ENCODE measurements at regions not wholly inside any gene's neighbourhood (a gene's known extent, or its start where the extent isn't known, plus 50 kb on each side); places are given as distances from the start of the nearest gene placed in this dataset.
"Not testable (repeated sequence)": the region's sequence is repeated elsewhere in the genome, so short reads cannot be mapped to it uniquely, and the experiment has no call there.

GRCh38 chr18:27355308-27355707 lies 170.2 kb upstream of the CHST9 start:
- H3K27me3 Mint-ChIP-seq = no peaks in the 10 kb centered on the region
- ATAC-seq (replicated peaks) = no peak
- H3K4me3 Mint-ChIP-seq = no peak overlapping the region
- H3K4me1 Mint-ChIP-seq = no peaks in the 10 kb centered on the region
- no peak for DNase-seq
- peaks cover 2 to 4% of the 10 kb centered on the region in 2 donors for H3K9me3 Mint-ChIP-seq
- H3K27ac Mint-ChIP-seq = no peak overlapping the region
- no peaks in the 10 kb centered on the region for H3K36me3 Mint-ChIP-seq

GRCh38 chr18:27353273-27353672 lies 168.2 kb upstream of the CHST9 start:
- ATAC-seq (replicated peaks) (no peak), DNase-seq (no peak)
- Mint-ChIP-seq H3K4me1 (no peaks in the 10 kb centered on the region), H3K27ac (no peak overlapping the region), H3K4me3 (no peak overlapping the region), H3K27me3 (no peaks in the 10 kb centered on the region), H3K36me3 (no peaks in the 10 kb centered on the region), H3K9me3 (peaks cover 2 to 4% of the 10 kb centered on the region in 2 donors)

- Mint-ChIP-seq H3K9me3 (peaks cover 2 to 4% of the 10 kb centered on the region in 2 donors), H3K36me3 (no peaks in the 10 kb centered on the region), H3K4me3 (no peak overlapping the region), H3K27me3 (no peaks in the 10 kb centered on the region), H3K4me1 (no peaks in the 10 kb centered on the region), H3K27ac (no peak overlapping the region)
- no peak for DNase-seq
- ATAC-seq (replicated peaks) = no peak
Observed at GRCh38 chr18:27349284-27349882, 164.3 kb upstream of the CHST9 start.

- Mint-ChIP-seq H3K4me1 (no peaks in the 10 kb centered on the region), H3K36me3 (no peaks in the 10 kb centered on the region), H3K4me3 (no peak overlapping the region), H3K27ac (no peak overlapping the region), H3K27me3 (no peaks in the 10 kb centered on the region), H3K9me3 (peaks cover 0 to 11% of the 10 kb centered on the region in 2 donors)
- no peak for DNase-seq
- ATAC-seq (replicated peaks) = no peak
Observed at GRCh38 chr18:27331606-27332005, 146.5 kb upstream of the CHST9 start.

- no peak overlapping the region for H3K27ac Mint-ChIP-seq
- no peaks in the 10 kb centered on the region for H3K4me1 Mint-ChIP-seq
- no peak overlapping the region for H3K4me3 Mint-ChIP-seq
- no peaks in the 10 kb centered on the region for H3K27me3 Mint-ChIP-seq
- no peaks in the 10 kb centered on the region for H3K36me3 Mint-ChIP-seq
- peaks cover 0 to 3% of the 10 kb centered on the region in 2 donors for H3K9me3 Mint-ChIP-seq
- DNase-seq = no peak
- no peak for ATAC-seq (replicated peaks)
Observed at GRCh38 chr18:27314996-27315395, 129.9 kb upstream of the CHST9 start.

- Mint-ChIP-seq H3K36me3 (no peaks in the 10 kb centered on the region), H3K4me1 (no peaks in the 10 kb centered on the region), H3K9me3 (peaks cover 0 to under 1% of the 10 kb centered on the region in 2 donors), H3K27me3 (no peaks in the 10 kb centered on the region), H3K27ac (no peak overlapping the region), H3K4me3 (no peak overlapping the region)
- no peak for ATAC-seq (replicated peaks)
- DNase-seq = no peak
Observed at GRCh38 chr18:27313678-27314077, 128.6 kb upstream of the CHST9 start.

- Mint-ChIP-seq H3K27ac (no peak overlapping the region), H3K36me3 (no peaks in the 10 kb centered on the region), H3K4me1 (no peaks in the 10 kb centered on the region), H3K27me3 (no peaks in the 10 kb centered on the region), H3K9me3 (no peaks in the 10 kb centered on the region), H3K4me3 (no peak overlapping the region)
- ATAC-seq (replicated peaks) (no peak), DNase-seq (no peak)
Observed at GRCh38 chr18:27312853-27313252, 127.7 kb upstream of the CHST9 start.

GRCh38 chr18:27312153-27312552 lies 127.0 kb upstream of the CHST9 start:
- Mint-ChIP-seq H3K4me1 (no peaks in the 10 kb centered on the region), H3K9me3 (no peaks in the 10 kb centered on the region), H3K27me3 (no peaks in the 10 kb centered on the region), H3K27ac (no peak overlapping the region), H3K4me3 (no peak overlapping the region), H3K36me3 (no peaks in the 10 kb centered on the region)
- DNase-seq (no peak), ATAC-seq (replicated peaks) (no peak)

GRCh38 chr18:27311114-27311513 lies 126.0 kb upstream of the CHST9 start:
- Mint-ChIP-seq H3K27ac (no peak overlapping the region), H3K4me3 (no peak overlapping the region), H3K27me3 (no peaks in the 10 kb centered on the region), H3K36me3 (no peaks in the 10 kb centered on the region), H3K9me3 (no peaks in the 10 kb centered on the region), H3K4me1 (no peaks in the 10 kb centered on the region)
- no peak for ATAC-seq (replicated peaks)
- DNase-seq = no peak

GRCh38 chr18:27301615-27302378 lies 116.7 kb upstream of the CHST9 start:
- Mint-ChIP-seq H3K36me3 (no peaks in the 10 kb centered on the region), H3K4me1 (no peaks in the 10 kb centered on the region), H3K27ac (no peak overlapping the region), H3K9me3 (peaks cover 0 to 1% of the 10 kb centered on the region in 2 donors), H3K4me3 (no peak overlapping the region), H3K27me3 (no peaks in the 10 kb centered on the region)
- no peak for ATAC-seq (replicated peaks)
- DNase-seq = no peak

GRCh38 chr18:27298214-27298804 lies 113.2 kb upstream of the CHST9 start:
- no peak overlapping the region for H3K4me3 Mint-ChIP-seq
- ATAC-seq (replicated peaks) (no peak), DNase-seq (no peak)
- H3K36me3 Mint-ChIP-seq = no peaks in the 10 kb centered on the region
- no peaks in the 10 kb centered on the region for H3K9me3 Mint-ChIP-seq
- no peaks in the 10 kb centered on the region for H3K4me1 Mint-ChIP-seq
- H3K27me3 Mint-ChIP-seq = no peaks in the 10 kb centered on the region
- no peak overlapping the region for H3K27ac Mint-ChIP-seq

GRCh38 chr18:27285973-27286562 lies 101.0 kb upstream of the CHST9 start:
- H3K9me3 Mint-ChIP-seq; H3K36me3 Mint-ChIP-seq; H3K4me1 Mint-ChIP-seq; H3K27ac Mint-ChIP-seq; DNase-seq; H3K27me3 Mint-ChIP-seq; ATAC-seq (replicated peaks); H3K4me3 Mint-ChIP-seq: not testable (repeated sequence)

- Mint-ChIP-seq H3K27ac (no peak overlapping the region), H3K27me3 (no peaks in the 10 kb centered on the region), H3K36me3 (no peaks in the 10 kb centered on the region), H3K4me3 (no peak overlapping the region), H3K4me1 (no peaks in the 10 kb centered on the region), H3K9me3 (peaks cover 0 to 13% of the 10 kb centered on the region in 2 donors)
- ATAC-seq (replicated peaks) = no peak
- DNase-seq = no peak
Observed at GRCh38 chr18:27278131-27278530, 93.0 kb upstream of the CHST9 start.

- H3K36me3 Mint-ChIP-seq = no peaks in the 10 kb centered on the region
- DNase-seq (no peak), ATAC-seq (replicated peaks) (no peak)
- no peaks in the 10 kb centered on the region for H3K4me1 Mint-ChIP-seq
- no peaks in the 10 kb centered on the region for H3K27me3 Mint-ChIP-seq
- H3K27ac Mint-ChIP-seq = no peak overlapping the region
- H3K4me3 Mint-ChIP-seq = no peak overlapping the region
- peaks cover 0 to 13% of the 10 kb centered on the region in 2 donors for H3K9me3 Mint-ChIP-seq
Observed at GRCh38 chr18:27277554-27277953, 92.4 kb upstream of the CHST9 start.

- Mint-ChIP-seq H3K27ac (no peak overlapping the region), H3K4me1 (no peaks in the 10 kb centered on the region), H3K36me3 (no peaks in the 10 kb centered on the region), H3K9me3 (peaks cover 0 to 13% of the 10 kb centered on the region in 2 donors), H3K4me3 (no peak overlapping the region), H3K27me3 (no peaks in the 10 kb centered on the region)
- ATAC-seq (replicated peaks) (no peak), DNase-seq (no peak)
Observed at GRCh38 chr18:27276886-27277285, 91.8 kb upstream of the CHST9 start.
